ENCODE measurements at regions not wholly inside any gene's neighbourhood (a gene's known extent, or its start where the extent isn't known, plus 50 kb on each side); places are given as distances from the start of the nearest gene placed in this dataset.
"Not testable (repeated sequence)": the region's sequence is repeated elsewhere in the genome, so short reads cannot be mapped to it uniquely, and the experiment has no call there.

GRCh38 chr7:84855758-84856157, 331.1 kb downstream of the SEMA3D start:
- H3K4me3 Mint-ChIP-seq: no peak overlapping the region
- no peak for DNase-seq (ENCODE audit: low spot score)
- no peaks in the 10 kb centered on the region for H3K36me3 Mint-ChIP-seq (ENCODE audit: low read depth)
- H3K9me3 Mint-ChIP-seq: no peaks in the 10 kb centered on the region
- no peaks in the 10 kb centered on the region for H3K27me3 Mint-ChIP-seq (ENCODE audit: low read depth)
- no peak overlapping the region for H3K27ac Mint-ChIP-seq
- H3K4me1 Mint-ChIP-seq (ENCODE audit: low read depth): no peaks in the 10 kb centered on the region

GRCh38 chr7:84848974-84849372, 337.9 kb downstream of the SEMA3D start:
- not testable (repeated sequence) for H3K27ac Mint-ChIP-seq; H3K36me3 Mint-ChIP-seq (ENCODE audit: low read depth); DNase-seq (ENCODE audit: low spot score); H3K4me1 Mint-ChIP-seq (ENCODE audit: low read depth); H3K9me3 Mint-ChIP-seq; H3K27me3 Mint-ChIP-seq (ENCODE audit: low read depth); H3K4me3 Mint-ChIP-seq

- no peak for DNase-seq (ENCODE audit: low spot score)
- H3K27ac Mint-ChIP-seq: no peak overlapping the region
- H3K36me3 Mint-ChIP-seq (ENCODE audit: low read depth): no peaks in the 10 kb centered on the region
- no peaks in the 10 kb centered on the region for H3K27me3 Mint-ChIP-seq (ENCODE audit: low read depth)
- H3K4me3 Mint-ChIP-seq: no peak overlapping the region
- H3K4me1 Mint-ChIP-seq (ENCODE audit: low read depth): no peaks in the 10 kb centered on the region
- H3K9me3 Mint-ChIP-seq: no peaks in the 10 kb centered on the region
These were observed 338.5 kb downstream of the SEMA3D start for GRCh38 chr7:84848219-84848973.

- Mint-ChIP-seq H3K27me3 (ENCODE audit: low read depth) (no peaks in the 10 kb centered on the region), H3K4me3 (no peak overlapping the region), H3K27ac (no peak overlapping the region), H3K4me1 (ENCODE audit: low read depth) (no peaks in the 10 kb centered on the region), H3K36me3 (ENCODE audit: low read depth) (no peaks in the 10 kb centered on the region), H3K9me3 (no peaks in the 10 kb centered on the region)
- no peak for DNase-seq (ENCODE audit: low spot score)
These were observed 339.1 kb downstream of the SEMA3D start for GRCh38 chr7:84847790-84848189.

GRCh38 chr7:84847038-84847437, 339.8 kb downstream of the SEMA3D start:
- Mint-ChIP-seq H3K27me3 (ENCODE audit: low read depth) (no peaks in the 10 kb centered on the region), H3K4me1 (ENCODE audit: low read depth) (no peaks in the 10 kb centered on the region), H3K4me3 (no peak overlapping the region), H3K9me3 (no peaks in the 10 kb centered on the region), H3K36me3 (ENCODE audit: low read depth) (no peaks in the 10 kb centered on the region), H3K27ac (no peak overlapping the region)
- DNase-seq (ENCODE audit: low spot score): no peak

GRCh38 chr7:84845971-84846370, 340.9 kb downstream of the SEMA3D start:
- no peaks in the 10 kb centered on the region for H3K27me3 Mint-ChIP-seq (ENCODE audit: low read depth)
- H3K9me3 Mint-ChIP-seq: no peaks in the 10 kb centered on the region
- H3K4me3 Mint-ChIP-seq: no peak overlapping the region
- H3K36me3 Mint-ChIP-seq (ENCODE audit: low read depth): no peaks in the 10 kb centered on the region
- H3K27ac Mint-ChIP-seq: no peak overlapping the region
- H3K4me1 Mint-ChIP-seq (ENCODE audit: low read depth): no peaks in the 10 kb centered on the region
- no peak for DNase-seq (ENCODE audit: low spot score)

- Mint-ChIP-seq H3K27me3 (ENCODE audit: low read depth) (no peaks in the 10 kb centered on the region), H3K4me3 (no peak overlapping the region), H3K27ac (no peak overlapping the region), H3K9me3 (no peaks in the 10 kb centered on the region), H3K4me1 (ENCODE audit: low read depth) (no peaks in the 10 kb centered on the region), H3K36me3 (ENCODE audit: low read depth) (no peaks in the 10 kb centered on the region)
- no peak for DNase-seq (ENCODE audit: low spot score)
These were observed 342.1 kb downstream of the SEMA3D start for GRCh38 chr7:84844771-84845170.

- H3K27me3 Mint-ChIP-seq (ENCODE audit: low read depth): no peaks in the 10 kb centered on the region
These were observed 345.0 kb downstream of the SEMA3D start for GRCh38 chr7:84841809-84842208.

GRCh38 chr7:84838857-84839256, 348.0 kb downstream of the SEMA3D start:
- no peak for DNase-seq (ENCODE audit: low spot score)
- Mint-ChIP-seq H3K36me3 (ENCODE audit: low read depth) (no peaks in the 10 kb centered on the region), H3K4me3 (no peak overlapping the region), H3K27ac (no peak overlapping the region), H3K9me3 (no peaks in the 10 kb centered on the region), H3K4me1 (ENCODE audit: low read depth) (no peaks in the 10 kb centered on the region), H3K27me3 (ENCODE audit: low read depth) (no peaks in the 10 kb centered on the region)

More at GRCh38 chr7:84841809-84842208, 345.0 kb downstream of the SEMA3D start:
- Mint-ChIP-seq H3K27ac (no peak overlapping the region), H3K4me1 (ENCODE audit: low read depth) (no peaks in the 10 kb centered on the region), H3K36me3 (ENCODE audit: low read depth) (no peaks in the 10 kb centered on the region), H3K4me3 (no peak overlapping the region), H3K9me3 (no peaks in the 10 kb centered on the region)
- DNase-seq (ENCODE audit: low spot score): no peak

- Mint-ChIP-seq H3K27ac (no peak overlapping the region), H3K4me3 (no peak overlapping the region), H3K4me1 (ENCODE audit: low read depth) (no peaks in the 10 kb centered on the region), H3K36me3 (ENCODE audit: low read depth) (no peaks in the 10 kb centered on the region), H3K9me3 (no peaks in the 10 kb centered on the region), H3K27me3 (ENCODE audit: low read depth) (no peaks in the 10 kb centered on the region)
- DNase-seq (ENCODE audit: low spot score): no peak
These were observed 349.5 kb downstream of the SEMA3D start for GRCh38 chr7:84837405-84837804.

GRCh38 chr7:84829719-84830118, 357.1 kb downstream of the SEMA3D start:
- Mint-ChIP-seq H3K4me3 (no peak overlapping the region), H3K27ac (no peak overlapping the region), H3K27me3 (ENCODE audit: low read depth) (no peaks in the 10 kb centered on the region), H3K36me3 (ENCODE audit: low read depth) (no peaks in the 10 kb centered on the region), H3K4me1 (ENCODE audit: low read depth) (no peaks in the 10 kb centered on the region), H3K9me3 (no peaks in the 10 kb centered on the region)
- DNase-seq (ENCODE audit: low spot score): no peak

GRCh38 chr7:84824057-84824651, 362.7 kb downstream of the SEMA3D start:
- H3K4me3 Mint-ChIP-seq: no peak overlapping the region
- no peak for DNase-seq (ENCODE audit: low spot score)
- H3K27ac Mint-ChIP-seq: no peak overlapping the region
- no peaks in the 10 kb centered on the region for H3K4me1 Mint-ChIP-seq (ENCODE audit: low read depth)
- no peaks in the 10 kb centered on the region for H3K9me3 Mint-ChIP-seq
- H3K36me3 Mint-ChIP-seq (ENCODE audit: low read depth): no peaks in the 10 kb centered on the region
- H3K27me3 Mint-ChIP-seq (ENCODE audit: low read depth): no peaks in the 10 kb centered on the region

- no peak for DNase-seq (ENCODE audit: low spot score)
- Mint-ChIP-seq H3K4me1 (ENCODE audit: low read depth) (no peaks in the 10 kb centered on the region), H3K27me3 (ENCODE audit: low read depth) (no peaks in the 10 kb centered on the region), H3K9me3 (no peaks in the 10 kb centered on the region), H3K4me3 (no peak overlapping the region), H3K27ac (no peak overlapping the region), H3K36me3 (ENCODE audit: low read depth) (no peaks in the 10 kb centered on the region)
These were observed 363.3 kb downstream of the SEMA3D start for GRCh38 chr7:84823530-84823929.

GRCh38 chr7:84822941-84823510, 363.8 kb downstream of the SEMA3D start:
- no peak overlapping the region for H3K27ac Mint-ChIP-seq
- H3K27me3 Mint-ChIP-seq (ENCODE audit: low read depth): no peaks in the 10 kb centered on the region
- no peak for DNase-seq (ENCODE audit: low spot score)
- H3K4me1 Mint-ChIP-seq (ENCODE audit: low read depth): no peaks in the 10 kb centered on the region
- no peaks in the 10 kb centered on the region for H3K36me3 Mint-ChIP-seq (ENCODE audit: low read depth)
- H3K4me3 Mint-ChIP-seq: no peak overlapping the region
- no peaks in the 10 kb centered on the region for H3K9me3 Mint-ChIP-seq
